ENCODE measurements at regions not wholly inside any gene's neighbourhood (a gene's known extent, or its start where the extent isn't known, plus 50 kb on each side); places are given as distances from the start of the nearest gene placed in this dataset.

DNA sequence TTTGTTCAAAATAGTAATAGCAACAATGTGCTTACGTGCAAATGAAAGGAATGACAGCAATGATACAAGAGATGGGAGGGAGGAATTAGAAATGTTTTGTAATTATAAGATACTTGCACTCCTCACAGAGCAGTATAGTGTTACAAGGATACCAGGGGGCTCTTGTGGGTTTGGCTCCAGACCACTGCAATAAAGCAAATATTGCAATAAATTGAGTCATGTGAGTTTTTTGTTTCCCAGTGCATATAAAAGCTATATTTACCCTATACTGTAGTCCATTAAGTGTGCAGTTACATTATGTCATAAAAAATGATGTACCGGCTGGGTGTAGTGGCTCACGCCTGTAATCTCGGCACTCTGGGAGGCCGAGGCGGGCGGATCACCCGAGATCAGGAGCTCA, 864.3 kb downstream of the NSUN3 start:
- TF ChIP-seq CTCF (conservative IDR thresholded peaks at IDR 0.05 in 1 of 2, IDR thresholded peaks at IDR 0.05 in 1 of 2; ENCODE audit: extremely low read depth in 1 of 2, insufficient read depth in 1 of 2, low read depth in 1 of 2, low read length in 2 of 2) = no peak
- TF ChIP-seq EZH2 (IDR thresholded peaks at IDR 0.05; ENCODE audit: borderline replicate concordance, low read length) = no peak

Measured in mammary epithelial cell (primary cell).